ENCODE measurements at regions not wholly inside any gene's neighbourhood (a gene's known extent, or its start where the extent isn't known, plus 50 kb on each side); places are given as distances from the start of the nearest gene placed in this dataset.

DNA sequence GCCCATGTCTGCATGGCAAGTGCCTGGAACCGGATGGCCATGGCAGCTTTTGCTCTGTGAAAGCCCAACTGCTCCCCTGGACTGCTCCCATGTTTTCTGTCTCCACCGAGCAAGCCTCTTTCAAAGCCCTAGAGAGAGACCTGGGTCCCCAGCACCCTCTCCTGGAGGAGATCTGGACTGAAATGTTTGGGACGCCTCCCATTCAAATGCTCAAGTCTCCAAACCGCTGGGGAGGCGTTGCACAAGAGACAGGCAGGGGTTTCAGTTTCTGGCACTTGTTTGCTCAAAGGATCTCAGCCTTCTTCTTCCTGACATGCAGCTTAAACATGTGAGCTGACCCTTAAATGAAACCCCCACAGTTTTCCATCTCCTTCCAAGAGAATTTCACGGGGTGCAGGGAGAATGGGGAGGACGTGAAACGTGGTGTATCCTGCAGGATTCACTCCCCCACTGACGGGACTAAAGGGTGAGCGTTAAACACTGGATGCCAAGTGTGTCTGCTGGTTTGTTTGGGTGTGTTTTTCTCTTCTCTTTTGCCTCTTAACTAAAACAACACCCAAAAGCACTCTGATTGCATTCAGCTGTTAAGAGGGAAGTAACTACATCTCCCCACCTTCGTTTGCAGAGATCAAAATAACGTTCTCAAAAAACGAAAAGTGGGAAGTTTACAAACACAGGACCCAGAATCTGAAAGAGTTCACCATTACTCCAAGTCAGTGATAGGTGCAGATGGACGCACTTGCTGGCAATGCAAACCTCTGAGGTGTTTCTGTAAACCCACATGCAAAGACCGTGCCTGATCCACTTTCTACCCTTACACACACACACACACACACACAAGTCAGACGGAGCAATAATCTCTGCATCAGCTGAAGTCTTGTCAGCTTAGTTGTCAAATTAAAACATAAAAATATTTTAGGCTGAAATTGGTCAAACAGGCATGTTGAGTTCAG is 256.9 kb downstream of the C16orf95 start:
- peak; percentile 38 for DNase-seq

DNA sequence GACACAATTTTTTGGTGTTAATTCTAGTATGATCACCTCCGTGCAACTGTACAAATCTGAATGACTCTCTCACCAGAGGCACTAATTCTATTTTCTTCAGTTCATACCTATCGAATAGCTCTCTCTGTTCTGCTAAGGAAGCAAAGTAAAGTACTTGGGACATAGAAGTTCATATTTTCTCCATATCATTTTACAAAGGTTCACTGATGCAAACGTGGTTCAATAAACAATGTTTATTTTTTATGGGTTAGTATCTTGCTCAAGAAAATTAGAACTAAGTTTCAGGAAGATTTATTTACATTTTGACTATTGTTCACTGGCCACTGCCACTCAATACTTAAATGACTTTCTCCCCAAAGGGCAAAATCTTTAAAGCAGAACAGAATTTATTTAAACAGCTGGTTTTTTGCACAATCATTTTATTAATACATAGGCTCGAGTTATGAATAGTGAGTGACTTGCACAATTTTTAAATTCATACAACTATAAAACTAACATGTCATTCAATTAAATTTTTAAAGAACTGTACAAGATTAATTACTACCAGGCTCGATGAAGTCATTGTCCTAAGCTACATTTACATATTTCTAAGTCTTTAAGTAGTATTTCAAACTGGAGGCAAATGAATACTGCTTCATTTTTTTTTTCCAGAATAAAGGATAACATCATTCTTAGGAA is 255.8 kb downstream of the C16orf95 start:
- DNase-seq, result no peak

DNA sequence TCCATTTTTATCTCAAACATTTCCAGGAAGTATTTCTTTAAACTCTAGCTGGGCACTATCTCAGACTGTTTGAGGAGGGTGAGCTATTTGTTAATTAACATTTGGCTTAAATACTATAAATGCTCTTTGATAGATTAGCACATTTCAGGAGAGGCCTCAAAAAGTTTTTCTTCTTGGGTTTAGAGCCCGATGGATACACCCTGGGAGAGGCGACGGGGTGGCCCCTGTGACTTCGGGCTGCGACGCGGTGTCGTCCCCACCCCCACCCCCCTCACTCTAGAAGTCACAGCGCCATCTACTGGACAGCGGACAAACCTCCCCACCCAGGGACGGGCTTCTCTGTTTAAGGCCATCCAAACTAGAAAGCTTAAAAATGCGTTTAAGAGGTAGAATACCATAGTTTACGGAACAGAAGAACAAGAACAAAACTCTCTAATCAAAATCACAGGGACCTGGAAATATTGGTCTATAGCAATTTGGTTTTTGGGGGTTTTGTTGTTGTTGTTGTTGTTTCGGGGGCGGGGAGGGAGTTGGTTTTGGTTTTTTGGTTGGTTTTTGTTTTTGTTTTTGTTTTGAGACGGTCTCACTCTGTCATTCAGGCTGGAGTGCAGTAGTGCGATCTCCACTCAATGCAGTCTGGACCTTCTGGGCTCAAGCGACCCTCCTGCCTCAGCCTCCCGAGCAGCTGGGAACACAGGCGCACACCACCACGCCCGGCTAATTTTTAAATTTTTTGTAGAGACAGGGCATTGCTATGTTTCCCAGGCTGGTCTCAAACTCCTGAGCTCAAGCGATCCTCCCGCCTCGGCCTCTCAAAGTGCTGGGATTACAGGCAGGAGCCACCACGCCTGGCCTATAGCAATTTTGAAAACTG is 254.4 kb downstream of the C16orf95 start:
- peak; percentile 84 for DNase-seq

DNA sequence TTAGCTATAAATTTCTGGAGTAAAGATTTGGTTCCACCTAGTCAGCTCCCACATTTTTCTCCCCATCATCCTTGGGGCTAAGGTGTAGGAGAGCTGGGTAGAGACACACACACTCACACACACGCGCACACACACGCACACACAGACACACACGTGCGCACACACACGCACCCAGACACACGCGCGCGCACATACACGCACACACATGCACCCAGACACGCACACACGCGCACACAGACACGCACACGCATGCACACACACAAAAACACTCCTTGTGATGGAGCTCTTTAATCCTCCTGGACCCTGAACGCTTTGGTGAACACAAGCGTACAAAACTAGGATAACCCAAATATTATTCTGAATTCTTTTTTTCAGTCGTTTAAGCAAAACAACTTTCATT is 253.6 kb downstream of the C16orf95 start:
- no peak for DNase-seq

DNA sequence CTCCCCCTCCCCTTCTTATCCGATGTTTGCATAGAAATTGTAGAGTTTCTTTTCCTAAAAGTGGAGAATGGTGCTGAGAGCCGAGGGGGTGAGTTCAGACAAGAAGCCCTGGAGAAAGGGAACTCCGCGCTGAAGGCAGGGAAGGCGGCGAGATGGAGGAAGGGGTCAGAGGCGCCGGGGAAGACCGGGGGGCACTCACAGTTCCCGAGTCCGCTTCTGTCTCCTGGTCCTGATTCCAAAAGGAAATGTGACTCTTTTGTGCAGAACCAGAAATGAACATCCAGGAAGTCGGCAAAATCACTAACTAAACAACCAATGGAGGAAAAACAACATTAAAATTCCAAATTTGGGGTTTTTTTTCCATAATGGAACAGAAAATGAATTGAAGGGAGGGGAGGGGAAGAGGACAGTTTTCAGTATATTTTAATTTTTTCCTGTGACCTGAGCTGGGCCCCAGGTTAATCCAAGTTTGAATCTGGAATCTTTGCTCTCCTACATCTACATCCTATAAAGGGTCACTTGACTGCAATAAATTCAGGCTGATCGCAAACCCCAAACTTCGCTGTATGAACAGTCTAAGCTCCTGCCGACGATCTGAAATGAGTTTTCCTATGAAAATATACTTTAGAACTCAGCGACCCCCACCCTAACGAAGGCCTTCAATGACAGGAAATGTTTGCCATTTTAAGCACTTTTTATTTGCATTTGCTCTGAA is 252.3 kb downstream of the C16orf95 start:
- DNase-seq, result no peak

DNA sequence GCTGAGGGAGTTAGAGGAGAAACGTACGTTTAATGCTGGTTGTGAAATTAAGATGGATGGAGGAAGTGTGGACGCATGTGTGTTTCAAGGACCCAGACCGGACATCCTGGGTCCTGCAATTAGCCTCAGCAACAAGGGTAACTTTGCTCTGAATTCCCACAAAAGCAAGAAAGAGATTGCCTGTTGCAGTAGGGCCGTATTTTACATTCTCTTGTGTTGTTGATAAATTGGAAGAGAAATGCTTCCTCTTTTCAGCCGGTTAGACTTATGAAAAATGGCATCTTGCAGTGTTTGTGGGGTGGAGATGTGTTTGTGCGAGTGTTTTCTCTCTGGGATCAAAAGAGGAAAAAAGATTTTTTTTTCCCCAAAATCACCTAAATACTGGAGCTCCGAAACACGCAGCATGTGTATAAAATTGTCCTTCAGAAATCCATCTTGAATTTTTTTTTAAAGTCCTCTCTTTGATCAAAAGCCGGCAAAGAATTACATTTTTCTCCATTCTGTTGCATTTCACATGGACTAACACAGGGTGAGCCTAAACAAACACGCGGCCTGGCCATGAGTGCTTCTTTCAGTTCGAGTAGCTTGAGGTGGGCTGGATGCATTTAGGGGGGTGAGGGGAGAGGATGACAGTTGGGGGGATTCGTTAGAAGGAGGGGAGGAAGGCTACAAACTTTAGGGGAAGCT is 251.6 kb downstream of the C16orf95 start:
- DNase-seq, result no peak

DNA sequence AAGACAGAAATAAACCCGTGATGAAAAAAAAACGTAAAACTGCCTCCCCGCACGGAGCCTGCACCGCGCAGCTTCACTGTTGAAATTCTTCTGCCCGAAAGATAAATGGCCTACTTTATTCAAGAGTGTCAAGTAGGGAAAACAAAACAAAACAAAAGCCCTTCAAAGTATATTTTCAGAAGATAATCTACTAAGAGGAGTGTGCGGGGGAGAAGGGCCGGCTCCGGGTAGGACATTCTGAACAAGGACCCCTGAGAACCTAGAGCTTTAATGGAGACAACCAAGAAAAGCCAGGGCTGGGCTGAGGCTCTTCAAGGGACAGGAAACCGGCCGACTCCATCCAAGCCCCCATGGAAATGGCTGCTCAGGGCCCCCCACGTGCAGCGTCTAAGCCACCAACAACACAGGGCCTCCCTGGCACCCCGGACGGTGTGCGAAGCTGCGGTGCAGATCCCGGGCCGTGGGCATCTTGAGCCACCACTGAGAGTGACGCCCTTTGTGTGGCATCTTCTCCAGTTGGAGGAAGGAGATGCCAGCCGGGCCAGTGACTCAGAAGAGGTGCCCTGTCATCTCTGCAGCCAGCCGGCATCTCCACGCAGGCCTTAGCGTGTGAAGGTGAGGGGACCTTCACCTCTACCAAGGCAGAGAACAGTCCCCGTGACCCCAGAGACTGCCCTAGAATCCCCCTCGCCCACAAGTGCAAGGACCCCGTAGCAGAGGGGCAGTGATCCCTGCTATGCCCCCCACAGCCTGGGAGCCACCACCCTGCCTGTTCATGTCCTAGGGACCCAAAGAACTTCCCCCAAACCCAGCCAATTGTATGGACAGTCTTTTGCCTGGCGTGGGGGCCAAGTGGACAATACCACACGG is 250.8 kb downstream of the C16orf95 start:
- DNase-seq, result no peak

DNA sequence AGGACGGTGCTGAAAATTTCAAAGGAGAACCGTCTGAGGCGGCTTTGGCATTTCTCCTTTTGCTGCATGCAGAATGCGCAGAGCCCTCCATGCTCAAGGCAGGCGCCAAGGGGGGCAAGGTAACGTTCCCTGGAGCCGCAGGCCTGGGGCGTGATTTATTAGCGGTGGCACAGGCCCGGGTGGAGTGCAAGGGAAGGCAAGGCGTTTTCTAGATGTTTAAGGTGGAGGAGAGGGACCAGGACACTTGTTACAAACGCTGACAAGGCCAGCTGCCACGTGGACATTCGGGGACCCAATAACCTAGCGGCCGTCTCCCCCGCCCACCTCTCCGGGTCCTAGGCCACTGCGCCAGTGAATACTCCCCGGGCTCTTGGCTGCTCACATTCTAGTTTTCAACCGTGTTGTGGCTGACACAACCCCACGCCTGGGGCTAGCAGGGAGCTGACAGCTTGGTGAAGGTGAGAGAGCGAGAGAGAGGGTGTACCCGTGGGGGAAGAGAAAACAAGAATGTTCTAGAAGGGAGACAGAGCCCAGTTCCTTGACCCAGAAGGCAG is 250.1 kb downstream of the C16orf95 start:
- DNase-seq, result no peak

DNA sequence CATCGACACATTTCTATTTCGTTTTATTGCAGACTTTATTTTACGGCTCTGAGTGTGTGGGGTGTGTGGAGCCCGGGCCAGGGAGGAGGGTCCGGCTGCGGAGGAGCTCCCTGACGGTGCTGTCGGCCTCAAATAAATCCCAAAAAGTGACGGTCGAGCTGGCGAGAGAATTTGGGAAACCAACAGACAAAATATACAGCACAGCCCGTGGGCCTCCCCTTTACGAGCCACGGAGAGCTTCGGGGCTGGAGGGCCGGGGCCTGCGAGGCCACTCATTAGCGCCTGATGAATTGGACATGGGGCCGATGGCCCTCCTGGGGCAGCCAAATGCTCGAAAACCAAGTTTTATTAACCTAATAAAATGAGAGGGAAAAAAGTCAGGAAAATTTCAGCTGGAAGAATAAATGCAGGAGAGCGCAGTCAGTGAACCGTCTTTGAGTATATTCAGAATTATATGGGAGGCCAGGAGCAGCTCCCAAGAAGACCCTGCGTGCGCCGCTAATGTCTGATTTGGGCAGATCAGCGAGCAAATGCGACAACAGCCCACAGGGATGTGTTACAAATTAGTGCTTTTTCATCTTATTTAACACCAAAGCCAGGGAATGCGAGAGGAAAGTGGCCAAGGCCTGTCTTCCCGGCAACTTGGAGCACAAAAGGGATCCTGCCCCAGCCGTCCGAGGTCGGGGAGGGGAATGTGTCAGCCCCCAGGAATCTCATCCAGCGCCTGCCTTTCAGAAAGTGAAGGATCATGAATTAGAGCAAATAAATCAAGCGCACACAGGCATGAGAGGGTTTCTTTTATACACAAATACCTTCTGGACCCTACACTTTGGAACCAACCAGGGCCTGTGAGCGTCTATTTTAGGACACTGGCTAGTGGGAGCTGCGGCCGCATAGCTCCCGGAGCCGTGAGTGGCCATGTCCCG is 249.1 kb downstream of the C16orf95 start:
- no peak for DNase-seq

DNA sequence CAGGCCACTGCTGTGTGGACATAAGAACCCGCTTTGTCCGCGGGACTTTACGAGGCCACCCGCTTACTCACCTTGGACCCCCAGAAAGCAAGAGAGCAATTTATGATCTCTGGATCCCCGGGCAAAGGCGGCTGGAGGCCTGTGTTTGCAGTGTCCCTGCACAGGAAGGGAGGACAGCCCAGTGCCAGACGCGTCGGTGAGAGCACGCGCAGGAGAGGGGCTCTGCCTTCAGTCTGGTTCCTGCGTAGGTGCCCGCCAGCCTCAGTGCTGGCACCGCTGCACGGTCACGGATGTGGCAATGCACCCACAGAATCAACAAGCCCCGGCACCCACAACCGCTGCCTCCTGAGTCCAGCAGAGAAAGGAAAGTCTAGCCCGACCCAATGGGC is 248.4 kb downstream of the C16orf95 start:
- DNase-seq, result no peak

DNA sequence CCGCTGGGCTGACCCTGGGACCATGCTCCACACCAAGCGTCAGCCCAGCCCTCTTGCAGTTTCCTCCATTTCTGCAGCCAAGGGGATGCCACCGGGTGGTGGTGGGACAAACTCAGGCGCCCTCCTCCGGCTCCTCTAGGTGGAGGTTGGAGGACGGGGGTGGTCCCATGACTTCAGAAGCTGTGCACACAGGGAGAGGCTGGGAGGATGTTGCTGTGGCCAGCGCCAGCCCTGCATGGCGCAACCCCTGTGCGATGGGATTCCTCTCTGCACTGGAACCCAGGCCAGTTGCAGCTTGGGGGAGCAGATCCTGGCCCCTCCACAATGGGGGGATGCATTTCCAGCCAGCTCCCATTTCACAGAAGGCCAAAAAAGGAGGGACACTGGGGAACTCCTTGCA is 246.5 kb downstream of the C16orf95 start:
- DNase-seq, result no peak

DNA sequence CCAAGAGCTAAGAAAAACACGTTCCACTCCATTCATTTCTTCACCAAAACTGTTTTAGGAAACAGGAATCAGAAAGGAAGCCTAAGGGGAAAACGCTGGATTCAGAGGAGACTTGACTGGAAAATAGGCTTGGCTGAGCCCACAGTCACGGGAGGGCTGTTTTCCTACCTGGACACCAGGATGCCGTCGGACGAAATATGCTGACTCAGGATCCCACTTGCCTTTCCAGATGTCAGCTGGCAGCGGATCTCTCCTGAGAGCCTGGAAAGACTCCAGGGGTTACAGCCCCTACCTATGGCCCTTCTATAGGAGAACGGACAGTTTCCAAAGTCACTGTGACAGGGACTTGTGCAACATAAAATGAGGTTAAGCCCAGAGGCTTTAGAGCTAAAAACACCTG is 245.1 kb downstream of the C16orf95 start:
- DNase-seq, result no peak

DNA sequence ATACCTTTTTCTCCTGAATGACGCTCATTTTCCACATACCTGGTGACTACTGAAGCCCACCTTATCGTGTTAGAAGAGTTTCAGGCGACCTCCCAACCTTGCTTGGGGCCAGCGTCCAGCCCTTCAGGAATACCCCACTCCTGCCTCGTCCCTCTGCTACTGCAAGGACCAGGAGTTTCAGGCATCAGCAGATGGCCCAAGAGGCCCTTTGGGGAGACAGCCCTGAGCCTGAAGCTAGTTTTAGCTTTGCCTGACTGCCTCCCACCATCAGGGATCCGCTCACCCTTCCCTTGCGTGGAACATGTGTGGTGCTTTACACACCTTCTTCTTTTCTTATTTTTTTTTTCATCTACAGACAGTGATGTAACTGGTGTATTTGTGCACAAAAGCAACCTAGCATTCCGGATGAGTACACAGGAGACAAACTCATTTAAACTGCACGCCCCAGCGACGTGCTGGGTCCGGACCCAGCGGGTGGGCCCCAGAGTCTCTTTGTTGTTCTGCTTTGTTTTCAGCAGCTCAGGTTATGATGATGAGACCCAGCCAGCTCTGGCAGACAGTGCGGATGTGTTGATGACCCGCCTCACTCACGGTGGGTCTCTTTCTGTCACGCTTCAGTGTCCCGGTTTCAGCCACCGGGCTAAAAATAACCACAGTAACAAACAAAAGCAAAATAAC is 242.4 kb downstream of the C16orf95 start:
- peak; percentile 10 for DNase-seq

DNA sequence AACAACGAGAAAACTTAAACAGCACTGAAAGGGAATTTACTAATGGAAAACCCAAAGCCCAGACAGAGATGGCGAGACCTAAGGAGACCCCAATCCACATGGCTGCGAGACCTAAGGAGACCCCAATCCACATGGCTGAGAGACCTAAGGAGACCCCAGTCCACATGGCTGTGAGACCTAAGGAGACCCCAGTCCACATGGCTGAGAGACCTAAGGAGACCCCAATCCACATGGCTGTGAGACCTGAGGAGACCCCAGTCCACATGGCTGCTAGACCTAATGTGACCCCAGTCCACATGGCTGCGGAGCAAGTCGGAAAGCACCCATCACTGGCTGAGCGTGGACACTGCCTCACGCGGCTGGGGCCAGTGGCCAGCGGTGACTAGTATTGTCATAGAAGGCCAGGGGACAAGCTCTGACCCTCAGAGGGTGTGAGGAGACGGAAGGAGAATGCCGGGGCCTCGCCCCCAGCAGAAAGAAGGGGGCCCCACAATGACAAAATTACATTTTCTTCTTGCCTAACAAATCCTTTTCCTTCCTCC is 241.8 kb downstream of the C16orf95 start:
- DNase-seq, result no peak

DNA sequence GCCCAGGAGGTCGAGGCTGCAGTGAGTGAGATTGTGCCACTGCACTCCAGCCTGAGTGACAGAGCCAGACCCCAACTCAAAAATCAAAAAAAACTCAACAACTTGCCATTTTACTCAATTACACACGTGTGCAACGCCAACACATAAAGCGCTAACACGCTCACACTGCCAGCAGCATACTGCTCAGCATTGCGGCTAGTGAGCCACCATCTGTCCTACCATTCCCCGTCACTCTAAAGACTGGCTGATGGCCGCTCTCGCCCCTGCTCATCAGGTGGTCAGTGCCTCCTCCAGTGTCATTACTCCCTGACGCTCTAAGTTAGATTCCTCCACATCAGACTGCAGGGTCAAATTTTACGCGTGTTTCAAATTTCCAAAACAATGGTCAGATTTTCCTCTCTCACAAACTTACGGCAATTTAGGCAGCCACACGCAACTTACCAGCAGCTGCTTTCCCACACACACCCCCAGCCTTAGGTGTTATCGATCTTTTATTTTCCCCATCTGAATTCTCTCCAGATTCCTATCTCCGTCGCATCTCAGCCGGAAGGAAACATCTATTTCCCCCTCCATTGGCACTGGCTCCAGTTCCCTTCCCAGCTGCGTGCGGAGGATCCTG is 240.8 kb downstream of the C16orf95 start:
- no peak for DNase-seq

DNA sequence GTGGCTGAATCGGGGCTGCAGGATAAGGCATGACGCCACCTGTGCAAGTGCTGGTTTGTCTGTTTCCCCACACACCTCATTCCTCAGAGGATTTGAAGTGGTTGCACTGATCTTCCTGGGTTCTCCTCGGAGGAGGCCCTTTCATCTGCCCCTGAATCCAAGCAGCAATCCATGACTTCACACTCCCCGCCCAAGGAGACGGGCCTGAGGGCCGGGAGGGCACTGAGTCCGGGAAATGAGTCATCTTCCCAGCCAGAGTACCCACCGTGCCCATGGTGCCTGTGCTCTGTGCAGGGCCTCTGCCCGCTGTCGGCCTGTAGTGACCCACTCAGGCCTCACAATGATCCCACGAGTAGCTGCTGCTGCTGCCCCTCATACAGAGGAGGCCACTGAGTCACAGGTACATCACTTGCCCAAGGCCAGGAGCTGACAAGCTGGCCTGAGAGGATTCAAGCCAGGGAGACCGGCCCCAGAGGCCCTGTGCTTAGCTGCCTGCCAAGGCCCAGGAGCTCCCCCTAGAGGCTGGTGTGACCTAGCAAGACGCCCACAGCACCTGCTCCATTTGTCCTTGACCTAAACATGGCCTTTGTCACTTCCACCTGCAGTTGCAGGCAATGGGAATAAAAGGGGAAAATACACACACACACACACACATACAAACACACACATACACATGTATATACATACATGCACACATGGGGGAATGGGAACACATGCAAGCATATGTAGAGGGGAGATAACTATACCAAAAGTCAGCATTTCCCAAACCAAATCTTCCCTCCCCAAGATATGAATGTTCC is 240.0 kb downstream of the C16orf95 start:
- DNase-seq, result peak; percentile 73

DNA sequence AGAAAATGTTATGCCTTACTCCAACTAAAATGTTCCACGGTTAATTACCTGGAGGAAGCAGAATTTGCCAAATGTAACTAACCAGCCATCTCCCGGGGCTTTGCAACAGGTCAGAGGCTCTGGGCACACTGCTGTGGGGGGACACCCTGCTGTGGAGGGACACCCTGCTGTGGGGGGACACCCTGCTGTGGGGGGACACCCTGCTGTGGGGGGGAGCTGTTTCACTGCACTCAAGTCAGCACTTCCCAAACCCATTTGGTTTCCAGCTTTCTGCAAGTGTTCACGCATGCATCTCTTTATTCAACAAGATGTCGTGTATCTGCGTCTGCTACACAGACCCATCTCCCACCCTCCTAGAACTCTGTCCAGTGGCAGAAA is 239.5 kb downstream of the C16orf95 start:
- DNase-seq, result no peak

Measured in NCI-H82 (cell line).